H9 (cell line): ENCODE measurements at regions not wholly inside any gene's neighbourhood (a gene's known extent, or its start where the extent isn't known, plus 50 kb on each side); places are given as distances from the start of the nearest gene placed in this dataset.

Source experiments
- DNase-seq: peaks from one replicate; pipeline ENCODE4 v3.0.0-alpha.2; 2017
- H2AFZ ChIP-seq: one replicate; pipeline ENCODE4 v1.6.1; 2013; ENCODE audit warnings: mild to moderate bottlenecking, low read length, control low read depth, moderate library complexity
- H2AK5ac ChIP-seq: 2 replicates; pipeline ENCODE4 v1.6.1; 2013; ENCODE audit warnings: low read length, control low read depth, mixed read lengths; ENCODE audit not compliant: insufficient read length
- H2BK120ac ChIP-seq: one replicate; pipeline ENCODE4 v1.6.1; 2013; ENCODE audit warnings: low read depth, mild to moderate bottlenecking, low read length, control low read depth, inconsistent platforms; ENCODE audit not compliant: poor library complexity, severe bottlenecking
- H2BK12ac ChIP-seq: 2 replicates; pipeline ENCODE4 v1.6.1; 2013; ENCODE audit warnings: low read length, control low read depth, mixed read lengths, low read depth; ENCODE audit not compliant: insufficient read length
- H2BK15ac ChIP-seq: 2 replicates; pipeline ENCODE4 v1.6.1; 2013; ENCODE audit warnings: low read depth, low read length, control low read depth
- H2BK20ac ChIP-seq: one replicate; pipeline ENCODE4 v1.6.1; 2013; ENCODE audit warnings: low read depth, mild to moderate bottlenecking, low read length, control low read depth, inconsistent platforms; ENCODE audit not compliant: poor library complexity, severe bottlenecking
- H2BK5ac ChIP-seq: 2 replicates; pipeline ENCODE4 v1.6.1; 2013; ENCODE audit warnings: low read length, control low read depth, mixed read lengths; ENCODE audit not compliant: insufficient read length
- H3K14ac ChIP-seq: 2 replicates; pipeline ENCODE4 v1.6.1; 2013; ENCODE audit warnings: low read length, control low read depth; ENCODE audit not compliant: insufficient read depth
- H3K18ac ChIP-seq: 2 replicates; pipeline ENCODE4 v1.6.1; 2013; ENCODE audit warnings: low read depth, mild to moderate bottlenecking, mixed read lengths, low read length, control low read depth; ENCODE audit not compliant: insufficient read length
- H3K23ac ChIP-seq: 2 replicates; pipeline ENCODE4 v1.6.1; 2013; ENCODE audit warnings: low read length, control low read depth, mixed read lengths, low read depth; ENCODE audit not compliant: insufficient read length
- H3K23me2 ChIP-seq: 2 replicates; pipeline ENCODE4 v1.6.1; 2013; ENCODE audit warnings: low read depth, mild to moderate bottlenecking, mixed read lengths, low read length, control low read depth; ENCODE audit not compliant: insufficient read length, poor library complexity, severe bottlenecking
- H3K27ac ChIP-seq: 2 replicates; pipeline ENCODE4 v1.5.1; 2013; ENCODE audit warnings: low read length, control low read depth, mixed read lengths, low read depth; ENCODE audit not compliant: insufficient read length
- H3K27me3 ChIP-seq: 2 replicates; pipeline ENCODE4 v1.6.1; 2013; ENCODE audit warnings: low read length, control low read depth, inconsistent platforms; ENCODE audit not compliant: insufficient read depth
- H3K4ac ChIP-seq: 2 replicates; pipeline ENCODE4 v1.6.1; 2013; ENCODE audit warnings: low read depth, mild to moderate bottlenecking, control low read depth, inconsistent platforms, low read length, moderate library complexity
- H3K4me1 ChIP-seq: 2 replicates; pipeline ENCODE4 v1.6.1; 2013; ENCODE audit warnings: low read length, control low read depth, inconsistent platforms; ENCODE audit not compliant: insufficient read depth
- H3K4me2 ChIP-seq: 2 replicates; pipeline ENCODE4 v1.6.1; 2013; ENCODE audit warnings: low read length, control low read depth, mixed read lengths; ENCODE audit not compliant: insufficient read length, insufficient read depth
- H3K56ac ChIP-seq: 2 replicates; pipeline ENCODE4 v1.6.1; 2013; ENCODE audit warnings: low read depth, mild to moderate bottlenecking, mixed read lengths, low read length, control low read depth; ENCODE audit not compliant: insufficient read length
- H3K79me1 ChIP-seq: 2 replicates; pipeline ENCODE4 v1.6.1; 2013; ENCODE audit warnings: low read depth, mild to moderate bottlenecking, moderate library complexity, low read length, control low read depth, inconsistent platforms; ENCODE audit not compliant: insufficient read depth, poor library complexity, severe bottlenecking
- H3K79me2 ChIP-seq: 2 replicates; pipeline ENCODE4 v1.6.1; 2013; ENCODE audit warnings: low read length, control low read depth, inconsistent platforms; ENCODE audit not compliant: insufficient read depth
- H3K9ac ChIP-seq: 2 replicates; pipeline ENCODE4 v1.6.1; 2013; ENCODE audit warnings: low read length, control low read depth, mixed read lengths; ENCODE audit not compliant: insufficient read length; ENCODE audit errors: extremely low read depth
- H3K9me3 ChIP-seq: one replicate; pipeline ENCODE4 v1.6.1; 2013; ENCODE audit warnings: low read depth, low read length, inconsistent platforms; ENCODE audit not compliant: control insufficient read depth
- H3T11ph ChIP-seq: one replicate; pipeline ENCODE4 v1.6.1; 2013; ENCODE audit warnings: mild to moderate bottlenecking, low read length, control low read depth, inconsistent platforms
- H4K20me1 ChIP-seq: one replicate; pipeline ENCODE4 v1.6.1; 2013; ENCODE audit not compliant: control insufficient read depth, insufficient read length, insufficient read depth
- H4K5ac ChIP-seq: 2 replicates; pipeline ENCODE4 v1.6.1; 2013; ENCODE audit warnings: low read depth, mild to moderate bottlenecking, mixed read lengths, low read length, control low read depth; ENCODE audit not compliant: insufficient read length
- H4K8ac ChIP-seq: replicated peaks from 2 replicates; pipeline ENCODE4 v1.6.1; 2013; ENCODE audit warnings: low read length, control low read depth, mixed read lengths, low read depth; ENCODE audit not compliant: insufficient read length
- H4K91ac ChIP-seq: 2 replicates; pipeline ENCODE4 v1.6.1; 2013; ENCODE audit warnings: low read depth, mild to moderate bottlenecking, moderate library complexity, mixed read lengths, low read length, control low read depth; ENCODE audit not compliant: insufficient read length
- H3K27ac Mint-ChIP-seq, 3 experiments: 2 replicates in 2 of 3; 3 replicates in 1 of 3; pipeline ENCODE4 v1.8.0; 2020 to 2021; ENCODE audit warnings: mixed read lengths in 3 of 3, mild to moderate bottlenecking in 1 of 3, moderate library complexity in 1 of 3
- H3K27me3 Mint-ChIP-seq: 2 replicates; pipeline ENCODE4 v1.8.0; 2021; ENCODE audit warnings: low read depth, mild to moderate bottlenecking, moderate library complexity, mixed read lengths
- H3K36me3 Mint-ChIP-seq, 3 experiments: 2 replicates in 2 of 3; 3 replicates in 1 of 3; pipeline ENCODE4 v1.8.0; 2020 to 2021; ENCODE audit warnings: low read depth in 3 of 3, mixed read lengths in 3 of 3; ENCODE audit not compliant: insufficient read depth in 1 of 3
- H3K4me1 Mint-ChIP-seq, 2 experiments: 2 replicates each; pipeline ENCODE4 v1.8.0; 2020; ENCODE audit warnings: mixed read lengths in 2 of 2
- H3K4me3 Mint-ChIP-seq, 2 experiments: 2 replicates in 1 of 2; 3 replicates in 1 of 2; pipeline ENCODE4 v1.8.0; 2020 to 2021; ENCODE audit warnings: mild to moderate bottlenecking in 2 of 2, mixed read lengths in 2 of 2, moderate library complexity in 1 of 2
- H3K9me3 Mint-ChIP-seq, 2 experiments: 2 replicates in 1 of 2; 3 replicates in 1 of 2; pipeline ENCODE4 v1.8.0; 2020; ENCODE audit warnings: mild to moderate bottlenecking in 2 of 2, mixed read lengths in 2 of 2, moderate library complexity in 1 of 2
- WGBS: extraction: QIAGEN DNeasy Blood & Tissue Kit; methylation state at CpG from one replicate; pipeline ENCODE4 v1.1.7; 2013; ENCODE audit warnings: missing lambda C conversion rate, low lambda C conversion rate, mixed read lengths; ENCODE audit not compliant: insufficient read length; ENCODE audit errors: extremely low coverage; 5-methylcytosine and 5-hydroxymethylcytosine counted together
- TF ChIP-seq, protein P1 (sequence below): fragments of 200-600 bp; sonication (generic); conservative IDR thresholded peaks from 3 replicates; pipeline ENCODE4 v1.8.0; 2021; ENCODE audit warnings: antibody characterized with exemption, mild to moderate bottlenecking

DNA sequence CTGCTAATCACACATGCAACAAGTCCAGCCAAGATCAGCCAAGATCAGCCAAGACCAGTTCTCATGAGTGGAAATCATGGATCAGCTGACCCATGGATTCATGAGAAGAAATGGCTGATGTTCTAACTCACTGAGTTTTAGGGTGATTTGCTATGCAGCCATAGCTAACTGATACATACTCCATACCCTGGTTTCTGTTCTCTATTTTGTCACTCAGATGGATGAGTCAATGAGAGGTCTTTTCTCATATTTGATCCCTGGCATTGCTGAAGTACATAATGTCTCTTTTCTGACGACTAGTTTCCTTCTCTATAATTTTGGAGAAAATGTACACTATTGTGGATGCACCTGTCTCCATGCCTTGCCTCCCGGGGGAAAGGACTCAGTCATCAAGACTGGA is 118.4 kb upstream of the LY86 start:
- Histone ChIP-seq H3K9ac (no peak overlapping the region), H4K20me1 (no peaks in the 10 kb centered on the region), H3K79me2 (no peaks in the 10 kb centered on the region), H3K4me2 (no peak overlapping the region), H2BK12ac (no peak overlapping the region), H2AFZ (no peak overlapping the region), H3K4me1 (no peaks in the 10 kb centered on the region), H2BK15ac (no peak overlapping the region), H2AK5ac (no peak overlapping the region), H3K27me3 (no peaks in the 10 kb centered on the region), H2BK20ac (no peak overlapping the region), H3K4ac (no peak overlapping the region), H4K8ac (no peak overlapping the region), H3K14ac (no peak overlapping the region), H4K5ac (no peak overlapping the region), H2BK5ac (no peak overlapping the region), H4K91ac (no peak overlapping the region), H3K23ac (no peak overlapping the region), H3K9me3 (no peaks in the 10 kb centered on the region), H3K23me2 (no peaks in the 10 kb centered on the region), H3K18ac (no peak overlapping the region), H3K27ac (no peak overlapping the region), H2BK120ac (no peak overlapping the region), H3K79me1 (no peaks in the 10 kb centered on the region), H3T11ph (no peak overlapping the region), H3K56ac (no peak overlapping the region)
- H3K9me3 Mint-ChIP-seq: 0 out of 5 replicates have a peak, but pooled peaks cover 0 to 2% of the 10 kb centered on the region in 2 experiments
- no peaks in the 10 kb centered on the region for H3K27me3 Mint-ChIP-seq
- no peaks in the 10 kb centered on the region for H3K36me3 Mint-ChIP-seq
- no peaks in the 10 kb centered on the region for H3K4me1 Mint-ChIP-seq
- no peak overlapping the region for H3K27ac Mint-ChIP-seq
- WGBS: no CpG with 5 or more reads among the region's 2 CpGs
- H3K4me3 Mint-ChIP-seq: no peak overlapping the region
- DNase-seq: no peak
- TF ChIP-seq, protein P1, sequence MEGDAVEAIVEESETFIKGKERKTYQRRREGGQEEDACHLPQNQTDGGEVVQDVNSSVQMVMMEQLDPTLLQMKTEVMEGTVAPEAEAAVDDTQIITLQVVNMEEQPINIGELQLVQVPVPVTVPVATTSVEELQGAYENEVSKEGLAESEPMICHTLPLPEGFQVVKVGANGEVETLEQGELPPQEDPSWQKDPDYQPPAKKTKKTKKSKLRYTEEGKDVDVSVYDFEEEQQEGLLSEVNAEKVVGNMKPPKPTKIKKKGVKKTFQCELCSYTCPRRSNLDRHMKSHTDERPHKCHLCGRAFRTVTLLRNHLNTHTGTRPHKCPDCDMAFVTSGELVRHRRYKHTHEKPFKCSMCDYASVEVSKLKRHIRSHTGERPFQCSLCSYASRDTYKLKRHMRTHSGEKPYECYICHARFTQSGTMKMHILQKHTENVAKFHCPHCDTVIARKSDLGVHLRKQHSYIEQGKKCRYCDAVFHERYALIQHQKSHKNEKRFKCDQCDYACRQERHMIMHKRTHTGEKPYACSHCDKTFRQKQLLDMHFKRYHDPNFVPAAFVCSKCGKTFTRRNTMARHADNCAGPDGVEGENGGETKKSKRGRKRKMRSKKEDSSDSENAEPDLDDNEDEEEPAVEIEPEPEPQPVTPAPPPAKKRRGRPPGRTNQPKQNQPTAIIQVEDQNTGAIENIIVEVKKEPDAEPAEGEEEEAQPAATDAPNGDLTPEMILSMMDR: no peak
